Keratinocyte (primary cell): ENCODE measurements at regions not wholly inside any gene's neighbourhood (a gene's known extent, or its start where the extent isn't known, plus 50 kb on each side); places are given as distances from the start of the nearest gene placed in this dataset.

Experiments
- DNase-seq: peaks from one replicate; pipeline ENCODE4 v3.0.0-alpha.2; 2011; ENCODE audit warnings: low read depth, missing footprints, low spot score
- FAIRE-seq: peaks from 2 replicates; lab custom pipeline; 2011; peaks lifted over from hg19 to GRCh38; lab: Jason Lieb, UNC
- H2AFZ ChIP-seq: 2 replicates; pipeline ENCODE4 v1.6.0; 2012; ENCODE audit warnings: low read length, control low read depth, inconsistent platforms; ENCODE audit not compliant: control insufficient read depth
- H3K27ac ChIP-seq: 2 replicates; pipeline ENCODE4 v1.5.1; 2011; ENCODE audit warnings: low read length; ENCODE audit not compliant: control insufficient read depth, insufficient read depth
- H3K27me3 ChIP-seq: 3 replicates; pipeline ENCODE4 v1.6.0; 2011; ENCODE audit warnings: low read length; ENCODE audit not compliant: control insufficient read depth, insufficient read depth; ENCODE audit errors: extremely low read depth
- H3K36me3 ChIP-seq, 2 experiments: 2 replicates in 1 of 2; 3 replicates in 1 of 2; pipeline ENCODE4 v1.5.1; 2011; ENCODE audit warnings: low read length in 2 of 2, mild to moderate bottlenecking in 1 of 2; ENCODE audit not compliant: control insufficient read depth in 2 of 2, insufficient read depth in 2 of 2; ENCODE audit errors: extremely low read depth in 1 of 2
- H3K4me1 ChIP-seq: 3 replicates; pipeline ENCODE4 v1.5.1; 2011; ENCODE audit warnings: low read length; ENCODE audit not compliant: control insufficient read depth, insufficient read depth; ENCODE audit errors: extremely low read depth
- H3K4me2 ChIP-seq: 3 replicates; pipeline ENCODE4 v1.6.0; 2011; ENCODE audit warnings: low read depth, low read length; ENCODE audit not compliant: control insufficient read depth, insufficient read depth; ENCODE audit errors: extremely low read depth
- H3K4me3 ChIP-seq, 3 experiments: fragments of 200-600 bp in 1 of 3; sonication (generic) in 1 of 3; 2 replicates in 2 of 3; 3 replicates in 1 of 3; pipeline ENCODE4 v1.5.1; 2011 to 2016; ENCODE audit warnings: low read length in 3 of 3, mild to moderate bottlenecking in 3 of 3, control low read depth in 2 of 3, inconsistent platforms in 1 of 3, low read depth in 1 of 3, mixed read lengths in 1 of 3, mixed run types in 1 of 3, moderate library complexity in 1 of 3; ENCODE audit not compliant: control insufficient read depth in 2 of 3, insufficient read depth in 2 of 3; ENCODE audit errors: extremely low read depth in 1 of 3
- H3K79me2 ChIP-seq: 2 replicates; pipeline ENCODE4 v1.6.0; 2012; ENCODE audit warnings: low read length; ENCODE audit not compliant: control insufficient read depth, insufficient read depth
- H3K9ac ChIP-seq: 3 replicates; pipeline ENCODE4 v1.6.0; 2011; ENCODE audit warnings: low read length; ENCODE audit not compliant: control insufficient read depth, insufficient read depth; ENCODE audit errors: extremely low read depth
- H3K9me1 ChIP-seq: 3 replicates; pipeline ENCODE4 v1.6.0; 2011; ENCODE audit warnings: low read length; ENCODE audit not compliant: control insufficient read depth, insufficient read depth; ENCODE audit errors: extremely low read depth
- H3K9me3 ChIP-seq: 2 replicates; pipeline ENCODE4 v1.5.1; 2012; ENCODE audit warnings: low read depth, low read length; ENCODE audit not compliant: control insufficient read depth
- H4K20me1 ChIP-seq: 3 replicates; pipeline ENCODE4 v1.6.0; 2011; ENCODE audit warnings: low read length; ENCODE audit not compliant: control insufficient read depth, insufficient read depth; ENCODE audit errors: extremely low read depth
- CTCF ChIP-seq, 3 experiments: IDR thresholded peaks in 1 of 3; conservative IDR thresholded peaks in 1 of 3; optimal IDR thresholded peaks in 1 of 3; 2 replicates in 2 of 3; 3 replicates in 1 of 3; pipeline versions ENCODE3 to v1.5.1; 2011; ENCODE audit warnings: low read length in 3 of 3, mild to moderate bottlenecking in 3 of 3, moderate library complexity in 2 of 3, control low read depth in 1 of 3, inconsistent platforms in 1 of 3; ENCODE audit not compliant: insufficient read depth in 2 of 3; ENCODE audit errors: extremely low read depth in 1 of 3
- EZH2 ChIP-seq: IDR thresholded peaks from one replicate; pipeline ENCODE4 v1.6.1; 2012; ENCODE audit warnings: inconsistent platforms, mild to moderate bottlenecking, low read length, moderate library complexity
- dilution Hi-C: fragments of 300-500 bp; cut with MboI; formaldehyde crosslinking; loops from one replicate; pipeline ENCODE4 v1.7.0; 2020; ENCODE audit warnings: low sequenced_read_pairs; ENCODE audit not compliant: extremely low pct_ligation_motif_present

GRCh38 chr13:107360010-107360409 lies 792.1 kb upstream of the ARGLU1 start:
- Histone ChIP-seq H3K36me3 (no peaks in the 10 kb centered on the region), H3K27ac (no peak overlapping the region), H3K4me1 (no peaks in the 10 kb centered on the region), H3K4me2 (no peak overlapping the region), H3K9me1 (no peaks in the 10 kb centered on the region), H3K27me3 (no peaks in the 10 kb centered on the region), H3K9me3 (no peaks in the 10 kb centered on the region), H3K9ac (no peak overlapping the region), H2AFZ (no peak overlapping the region), H3K4me3 (no peak overlapping the region), H4K20me1 (no peaks in the 10 kb centered on the region), H3K79me2 (no peaks in the 10 kb centered on the region)
- FAIRE-seq (no peak), DNase-seq (no peak)
- TF ChIP-seq EZH2 (no peak), CTCF (optimal IDR thresholded peaks at IDR 0.05 in 1 of 3, IDR thresholded peaks at IDR 0.05 in 1 of 3, conservative IDR thresholded peaks at IDR 0.05 in 1 of 3; ENCODE audit: extremely low read depth in 1 of 3, insufficient read depth in 2 of 3, low read length in 3 of 3) (no peak)
- dilution Hi-C loops, result no loop called here

GRCh38 chr13:107358866-107359265 lies 790.9 kb upstream of the ARGLU1 start:
- Histone ChIP-seq H3K9me3 (no peaks in the 10 kb centered on the region), H2AFZ (no peak overlapping the region), H3K36me3 (no peaks in the 10 kb centered on the region), H3K27ac (no peak overlapping the region), H3K9ac (no peak overlapping the region), H3K4me1 (no peaks in the 10 kb centered on the region), H3K27me3 (no peaks in the 10 kb centered on the region), H3K9me1 (no peaks in the 10 kb centered on the region), H4K20me1 (no peaks in the 10 kb centered on the region), H3K4me2 (no peak overlapping the region), H3K79me2 (no peaks in the 10 kb centered on the region), H3K4me3 (no peak overlapping the region)
- FAIRE-seq (no peak), DNase-seq (no peak)
- dilution Hi-C loops, result no loop called here
- TF ChIP-seq EZH2, result no peak
- TF ChIP-seq CTCF (optimal IDR thresholded peaks at IDR 0.05 in 1 of 3, IDR thresholded peaks at IDR 0.05 in 1 of 3, conservative IDR thresholded peaks at IDR 0.05 in 1 of 3; ENCODE audit: extremely low read depth in 1 of 3, insufficient read depth in 2 of 3, low read length in 3 of 3), result no peak
